NCI-H1417 (cell line): ENCODE measurements at regions not wholly inside any gene's neighbourhood (a gene's known extent, or its start where the extent isn't known, plus 50 kb on each side); places are given as distances from the start of the nearest gene placed in this dataset.
"Not testable (repeated sequence)": the region's sequence is repeated elsewhere in the genome, so short reads cannot be mapped to it uniquely, and the experiment has no call there.

ENCODE experiments used
- DNase-seq, 3 experiments: peaks; one replicate each; lab custom pipeline; 2025; lab: John Stamatoyannopoulos, UW

GRCh38 chr17:77819497-77819896, 139.0 kb upstream of the TNRC6C start:
- peak in 2 of 3 experiments; percentile 17 to 45 for DNase-seq

GRCh38 chr17:77821114-77821513, 137.4 kb upstream of the TNRC6C start:
- peak in 1 of 3 experiments; percentile 17 for DNase-seq

GRCh38 chr17:77822302-77823030, 136.0 kb upstream of the TNRC6C start:
- no peak for DNase-seq

GRCh38 chr17:77824102-77824779, 134.3 kb upstream of the TNRC6C start:
- no peak for DNase-seq

- DNase-seq, result no peak
Measured at GRCh38 chr17:77824780-77825280, 133.7 kb upstream of the TNRC6C start.

- DNase-seq, result no peak
Measured at GRCh38 chr17:77825621-77826020, 132.9 kb upstream of the TNRC6C start.

GRCh38 chr17:77826132-77826873, 132.2 kb upstream of the TNRC6C start:
- no peak for DNase-seq

GRCh38 chr17:77827039-77827438, 131.5 kb upstream of the TNRC6C start:
- DNase-seq, result no peak

GRCh38 chr17:77827511-77827910, 131.0 kb upstream of the TNRC6C start:
- no peak for DNase-seq

GRCh38 chr17:77828749-77829539, 129.6 kb upstream of the TNRC6C start:
- DNase-seq, result no peak

- no peak for DNase-seq
Measured at GRCh38 chr17:77829843-77830799, 128.4 kb upstream of the TNRC6C start.

- DNase-seq, result no peak
Measured at GRCh38 chr17:77830816-77831473, 127.6 kb upstream of the TNRC6C start.

GRCh38 chr17:77831474-77832179, 126.9 kb upstream of the TNRC6C start:
- no peak for DNase-seq

GRCh38 chr17:77832180-77832560, 126.3 kb upstream of the TNRC6C start:
- DNase-seq, result no peak

GRCh38 chr17:77833769-77834168, 124.7 kb upstream of the TNRC6C start:
- no peak for DNase-seq

GRCh38 chr17:77834170-77835115, 124.1 kb upstream of the TNRC6C start:
- no peak for DNase-seq

GRCh38 chr17:77836557-77837041, 121.9 kb upstream of the TNRC6C start:
- DNase-seq, result no peak

- DNase-seq, result not testable (repeated sequence)
Measured at GRCh38 chr17:77837072-77837471, 121.4 kb upstream of the TNRC6C start.
